HepG2 (cell line): ENCODE measurements at regions not wholly inside any gene's neighbourhood (a gene's known extent, or its start where the extent isn't known, plus 50 kb on each side); places are given as distances from the start of the nearest gene placed in this dataset.

Source experiments
- ATAC-seq: fragments of 200-7000 bp; cut with Tn5 transposase; 3 replicates; pipeline ENCODE4 v1.9.1; 2020; ENCODE audit warnings: mild to moderate bottlenecking, moderate library complexity
- BruUV-seq: library from RNA; stranded (reverse); fragments of 400-500 nt; replicated peaks from 2 replicates; lab custom pipeline; 2021; lab: Mats Ljungman, UMichigan
- CTCF ChIA-PET: fragments of 300-600 bp; formaldehyde crosslinking; extraction: SDS; loops from one replicate; lab custom pipeline; 2021; ENCODE audit warnings: low total read pairs, inconsistent platforms, low intra/inter-chr PET ratio; lab: Yijun Ruan, JAX
- POLR2A ChIA-PET: fragments of 350-600 bp; sonication (Branson Sonifier 250); formaldehyde crosslinking; loops from one replicate; lab custom pipeline; 2020; ENCODE audit warnings: antibody characterized with exemption, inconsistent platforms; lab: Yijun Ruan, JAX
- DNase-seq: peaks from one replicate; pipeline ENCODE4 v3.0.0-alpha.2; 2015; ENCODE audit warnings: low spot score
- FAIRE-seq: peaks from 3 replicates; lab custom pipeline; 2011; peaks lifted over from hg19 to GRCh38; lab: Jason Lieb, UNC
- H2AFZ ChIP-seq: one replicate; pipeline ENCODE4 v1.6.1; 2011; ENCODE audit warnings: low read length, inconsistent platforms
- H3K27ac ChIP-seq: fragments of 300-600 bp; 3 replicates; pipeline ENCODE4 v1.8.0; 2011; ENCODE audit warnings: mixed run types, mild to moderate bottlenecking, mixed read lengths, low read length, inconsistent platforms; ENCODE audit not compliant: insufficient read depth; ENCODE audit errors: extremely low read length
- H3K27me3 ChIP-seq, 2 experiments: fragments of 200-600 bp in 1 of 2; 2 replicates in 1 of 2; 3 replicates in 1 of 2; pipeline versions ENCODE4 v1.6.0 to v1.8.0; 2011; ENCODE audit warnings: low read length in 2 of 2, mild to moderate bottlenecking in 2 of 2, moderate library complexity in 2 of 2, inconsistent platforms in 1 of 2; ENCODE audit not compliant: insufficient read depth in 2 of 2, control insufficient read depth in 1 of 2
- H3K36me3 ChIP-seq, 2 experiments: fragments of 200-600 bp in 1 of 2; replicated peaks in 1 of 2; 2 replicates in 1 of 2; 3 replicates in 1 of 2; pipeline versions ENCODE4 v1.5.1 to v1.8.0; 2011; ENCODE audit warnings: low read length in 2 of 2, inconsistent platforms in 1 of 2; ENCODE audit not compliant: insufficient read depth in 2 of 2, control insufficient read depth in 1 of 2
- H3K4me1 ChIP-seq: 2 replicates; pipeline ENCODE4 v1.5.1; 2012; ENCODE audit warnings: low read length, inconsistent platforms; ENCODE audit not compliant: insufficient read depth
- H3K4me2 ChIP-seq: 2 replicates; pipeline ENCODE4 v1.6.0; 2011; ENCODE audit warnings: low read depth, low read length, inconsistent platforms
- H3K4me3 ChIP-seq, 3 experiments: fragments of 200-600 bp in 1 of 3; sonication (generic), shearing (Covaris generic) in 1 of 3; replicated peaks in 1 of 3; 2 replicates each; pipeline ENCODE4 v1.5.1; 2011 to 2016; ENCODE audit warnings: low read length in 3 of 3, inconsistent platforms in 2 of 3, low read depth in 2 of 3, mild to moderate bottlenecking in 2 of 3, control low read depth in 1 of 3, mixed read lengths in 1 of 3; ENCODE audit not compliant: insufficient read depth in 1 of 3
- H3K79me2 ChIP-seq: one replicate; pipeline ENCODE4 v1.6.1; 2011; ENCODE audit warnings: low read length, inconsistent platforms; ENCODE audit not compliant: insufficient read depth
- H3K9ac ChIP-seq: 2 replicates; pipeline ENCODE4 v1.6.0; 2011; ENCODE audit warnings: mild to moderate bottlenecking, low read depth, low read length, inconsistent platforms; ENCODE audit not compliant: insufficient read depth
- H3K9me3 ChIP-seq: 2 replicates; pipeline ENCODE4 v1.5.1; 2012; ENCODE audit warnings: mild to moderate bottlenecking, low read length
- H4K20me1 ChIP-seq: 2 replicates; pipeline ENCODE4 v1.6.0; 2011; ENCODE audit warnings: inconsistent platforms, mild to moderate bottlenecking, low read length, moderate library complexity; ENCODE audit not compliant: insufficient read depth
- AKNA ChIP-seq: sonication (generic); formaldehyde crosslinking; IDR thresholded peaks from 2 replicates; pipeline ENCODE4 v1.4.0; 2020; ENCODE audit warnings: missing genetic modification reagents, borderline replicate concordance
- CREM ChIP-seq, 2 experiments: sonication (generic) in 1 of 2; formaldehyde crosslinking in 1 of 2; IDR thresholded peaks; 2 replicates each; pipeline versions ENCODE4 v1.4.0 to v1.6.1; 2016 to 2020; ENCODE audit warnings: antibody characterized with exemption in 1 of 2, mild to moderate bottlenecking in 1 of 2, missing genetic modification reagents in 1 of 2
- DMAP1 ChIP-seq: IDR thresholded peaks from 2 replicates; pipeline ENCODE4 v1.6.1; 2016
- GTF3A ChIP-seq: sonication (generic); formaldehyde crosslinking; conservative IDR thresholded peaks from 2 replicates; pipeline ENCODE4 v1.4.0; 2020; ENCODE audit warnings: mild to moderate bottlenecking, missing genetic modification reagents
- KDM4B ChIP-seq: sonication (generic); formaldehyde crosslinking; IDR thresholded peaks from 2 replicates; pipeline ENCODE4 v1.4.0; 2020; ENCODE audit warnings: missing genetic modification reagents
- MTF1 ChIP-seq: sonication (generic); formaldehyde crosslinking; IDR thresholded peaks from 2 replicates; pipeline ENCODE4 v1.5.0; 2020; ENCODE audit warnings: missing genetic modification reagents
- MZF1 ChIP-seq: sonication (generic); formaldehyde crosslinking; IDR thresholded peaks from 2 replicates; pipeline ENCODE4 v1.8.1; 2023; ENCODE audit warnings: mild to moderate bottlenecking, missing genetic modification reagents, borderline replicate concordance
- TFE3 ChIP-seq: IDR thresholded peaks from 2 replicates; pipeline ENCODE4 v1.6.1; 2016
- ZFP91 ChIP-seq: sonication (generic); formaldehyde crosslinking; IDR thresholded peaks from 2 replicates; pipeline ENCODE4 v1.9.0; 2022; ENCODE audit warnings: missing genetic modification reagents, mild to moderate bottlenecking, borderline replicate concordance
- ZNF17 ChIP-seq: sonication (generic); formaldehyde crosslinking; IDR thresholded peaks from 2 replicates; pipeline ENCODE4 v1.5.0; 2020; ENCODE audit warnings: mild to moderate bottlenecking, missing genetic modification reagents
- ZNF263 ChIP-seq: sonication (generic); formaldehyde crosslinking; IDR thresholded peaks from 2 replicates; pipeline ENCODE4 v1.4.0; 2020; ENCODE audit warnings: missing genetic modification reagents
- ZNF446 ChIP-seq: sonication (generic); formaldehyde crosslinking; IDR thresholded peaks from 2 replicates; pipeline ENCODE4 v1.5.0; 2020; ENCODE audit warnings: mild to moderate bottlenecking, missing genetic modification reagents
- ZNF770 ChIP-seq: sonication (generic); formaldehyde crosslinking; IDR thresholded peaks from 2 replicates; pipeline ENCODE4 v1.5.0; 2020; ENCODE audit warnings: mild to moderate bottlenecking, missing genetic modification reagents
- WGBS: methylation state at CpG from one replicate; pipeline ENCODE4 v1.1.6; 2017; ENCODE audit warnings: low lambda C conversion rate; 5-methylcytosine and 5-hydroxymethylcytosine counted together
- in situ Hi-C: cut with HindIII; loops from 2 replicates; pipeline ENCODE4 v1.10.0; 2017; ENCODE audit warnings: low pct_unique_long_range_greater_than_20kb; ENCODE audit not compliant: extremely low pct_ligation_motif_present
- intact Hi-C: fragments of 100-400 bp; cut with micrococcal nuclease; formaldehyde crosslinking; loops from one replicate; pipeline ENCODE4 v1.10.0; 2022; ENCODE audit not compliant: unreplicated experiment

- DNase-seq (no peak), ATAC-seq (no peak), FAIRE-seq (no peak)
- TF ChIP-seq TFE3 (CRISPR knock-in tag) (no peak), KDM4B (CRISPR knock-in tag) (no peak), MZF1 (CRISPR knock-in tag) (no peak), ZNF770 (CRISPR knock-in tag) (no peak), ZNF446 (CRISPR knock-in tag) (no peak), GTF3A (no peak), DMAP1 (no peak), ZFP91 (CRISPR knock-in tag) (no peak), MTF1 (CRISPR knock-in tag) (no peak), ZNF17 (CRISPR knock-in tag) (no peak), ZNF263 (CRISPR knock-in tag) (no peak), CREM (IDR thresholded peaks at IDR 0.05) (no peak), CREM (CRISPR knock-in tag; IDR thresholded peaks at IDR 0.05) (no peak), AKNA (no peak)
- intact Hi-C loops = no loop called here
- Histone ChIP-seq H3K4me1 (no peaks in the 10 kb centered on the region), H3K4me3 (no peak overlapping the region), H3K9me3 (no peaks in the 10 kb centered on the region), H3K36me3 (no peaks in the 10 kb centered on the region), H4K20me1 (no peaks in the 10 kb centered on the region), H3K27me3 (peaks cover 0 to 3% of the 10 kb centered on the region in 2 experiments; a peak in 1 of 5 replicates), H3K9ac (no peak overlapping the region), H3K79me2 (no peaks in the 10 kb centered on the region), H2AFZ (no peak overlapping the region), H3K4me2 (no peak overlapping the region), H3K27ac (no peak overlapping the region)
- 31% methylated on average over 9 of the region's 9 CpGs for WGBS
- POLR2A ChIA-PET = no interaction called here
- in situ Hi-C loops = no loop called here
- BruUV-seq = no TSS peak
- CTCF ChIA-PET = no interaction called here
Observed at GRCh38 chr14:95765051-95765450, 51.1 kb upstream of the TCL1A start.
